HEK293T (cell line): ENCODE measurements at regions not wholly inside any gene's neighbourhood (a gene's known extent, or its start where the extent isn't known, plus 50 kb on each side); places are given as distances from the start of the nearest gene placed in this dataset.

ENCODE experiments used
- BHLHE40 ChIP-seq: fragments of 450-650 bp; IDR thresholded peaks from 2 replicates; pipeline ENCODE4 v1.6.1; 2016; ENCODE audit warnings: mild to moderate bottlenecking, moderate library complexity, borderline replicate concordance
- FOXK2 ChIP-seq: fragments of 450-650 bp; IDR thresholded peaks from 2 replicates; pipeline ENCODE4 v1.6.1; 2016; ENCODE audit warnings: mild to moderate bottlenecking
- FOXM1 ChIP-seq: fragments of 450-650 bp; IDR thresholded peaks from 2 replicates; pipeline ENCODE4 v1.6.1; 2017; ENCODE audit warnings: mild to moderate bottlenecking, borderline replicate concordance
- LEF1 ChIP-seq: fragments of 450-650 bp; IDR thresholded peaks from 2 replicates; pipeline ENCODE4 v1.6.1; 2017; ENCODE audit warnings: mild to moderate bottlenecking, borderline replicate concordance
- NFRKB ChIP-seq: fragments of 450-650 bp; IDR thresholded peaks from 2 replicates; pipeline ENCODE4 v1.6.1; 2016; ENCODE audit warnings: mild to moderate bottlenecking, moderate library complexity
- SUZ12 ChIP-seq: fragments of 450-650 bp; IDR thresholded peaks from 2 replicates; pipeline ENCODE4 v1.6.1; 2016; ENCODE audit warnings: mild to moderate bottlenecking
- TARDBP ChIP-seq: fragments of 450-650 bp; IDR thresholded peaks from 2 replicates; pipeline ENCODE4 v1.6.1; 2016
- ZNF384 ChIP-seq: fragments of 450-650 bp; IDR thresholded peaks from 2 replicates; pipeline ENCODE4 v1.6.1; 2016
- TF ChIP-seq, protein P1 (sequence below): fragments of 450-650 bp; IDR thresholded peaks from 2 replicates; pipeline ENCODE4 v1.6.1; 2016

GRCh38 chr2:78417355-78417754 is 608.1 kb upstream of the REG3G start:
- TF ChIP-seq, protein P1, sequence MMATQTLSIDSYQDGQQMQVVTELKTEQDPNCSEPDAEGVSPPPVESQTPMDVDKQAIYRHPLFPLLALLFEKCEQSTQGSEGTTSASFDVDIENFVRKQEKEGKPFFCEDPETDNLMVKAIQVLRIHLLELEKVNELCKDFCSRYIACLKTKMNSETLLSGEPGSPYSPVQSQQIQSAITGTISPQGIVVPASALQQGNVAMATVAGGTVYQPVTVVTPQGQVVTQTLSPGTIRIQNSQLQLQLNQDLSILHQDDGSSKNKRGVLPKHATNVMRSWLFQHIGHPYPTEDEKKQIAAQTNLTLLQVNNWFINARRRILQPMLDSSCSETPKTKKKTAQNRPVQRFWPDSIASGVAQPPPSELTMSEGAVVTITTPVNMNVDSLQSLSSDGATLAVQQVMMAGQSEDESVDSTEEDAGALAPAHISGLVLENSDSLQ: peak; percentile 55
- TF ChIP-seq ZNF384 (no peak), TARDBP (no peak), NFRKB (no peak), FOXK2 (no peak), LEF1 (no peak), BHLHE40 (no peak), FOXM1 (no peak), SUZ12 (no peak)
